AG08395 (cell line): ENCODE measurements at regions not wholly inside any gene's neighbourhood (a gene's known extent, or its start where the extent isn't known, plus 50 kb on each side); places are given as distances from the start of the nearest gene placed in this dataset.
A peak's percentile ranks its signal among the peaks of the same experiment; 100 is the strongest.

ENCODE experiments used
- DNase-seq: peaks from one replicate; pipeline ENCODE4 v3.0.0; 2012; ENCODE audit warnings: mixed read lengths, low spot score

DNA sequence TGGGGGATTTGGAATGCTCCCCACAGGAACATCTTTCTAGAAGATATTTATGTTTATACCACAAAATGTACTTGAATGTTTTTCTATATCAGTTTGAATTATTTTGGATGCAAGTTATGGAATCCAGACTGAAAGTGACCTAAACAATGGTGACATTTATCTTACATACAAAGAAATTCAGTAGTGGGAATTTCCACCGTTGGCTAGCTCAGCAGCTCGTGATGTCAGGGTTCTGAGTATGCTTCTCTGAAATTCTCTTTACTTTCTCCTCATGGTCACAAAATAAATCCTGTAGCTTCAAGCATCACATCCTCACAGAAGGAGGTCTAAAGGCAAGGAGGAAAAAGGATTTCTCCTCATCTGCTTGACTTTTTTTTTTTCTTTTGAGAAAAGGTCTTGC, 105.3 kb downstream of the AKAIN1 start:
- no peak for DNase-seq

DNA sequence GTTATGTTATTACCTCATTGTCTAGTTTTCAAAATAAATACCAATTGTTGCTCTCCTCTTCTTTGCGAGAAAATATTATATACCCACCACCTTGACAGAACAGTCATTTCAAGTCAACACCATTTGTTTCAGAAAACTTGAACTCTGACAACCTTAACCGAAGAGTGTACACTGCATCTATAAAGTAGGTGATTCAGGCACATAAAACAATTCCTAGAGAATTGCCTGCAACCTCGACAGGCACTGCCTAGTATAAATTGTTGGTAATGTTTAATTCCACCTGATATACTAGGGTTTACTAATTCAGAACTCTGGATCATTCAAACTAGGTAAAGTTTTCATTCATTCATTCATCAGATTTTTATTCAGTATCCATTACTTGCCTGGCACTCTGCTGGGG, 121.8 kb downstream of the AKAIN1 start:
- DNase-seq: no peak

DNA sequence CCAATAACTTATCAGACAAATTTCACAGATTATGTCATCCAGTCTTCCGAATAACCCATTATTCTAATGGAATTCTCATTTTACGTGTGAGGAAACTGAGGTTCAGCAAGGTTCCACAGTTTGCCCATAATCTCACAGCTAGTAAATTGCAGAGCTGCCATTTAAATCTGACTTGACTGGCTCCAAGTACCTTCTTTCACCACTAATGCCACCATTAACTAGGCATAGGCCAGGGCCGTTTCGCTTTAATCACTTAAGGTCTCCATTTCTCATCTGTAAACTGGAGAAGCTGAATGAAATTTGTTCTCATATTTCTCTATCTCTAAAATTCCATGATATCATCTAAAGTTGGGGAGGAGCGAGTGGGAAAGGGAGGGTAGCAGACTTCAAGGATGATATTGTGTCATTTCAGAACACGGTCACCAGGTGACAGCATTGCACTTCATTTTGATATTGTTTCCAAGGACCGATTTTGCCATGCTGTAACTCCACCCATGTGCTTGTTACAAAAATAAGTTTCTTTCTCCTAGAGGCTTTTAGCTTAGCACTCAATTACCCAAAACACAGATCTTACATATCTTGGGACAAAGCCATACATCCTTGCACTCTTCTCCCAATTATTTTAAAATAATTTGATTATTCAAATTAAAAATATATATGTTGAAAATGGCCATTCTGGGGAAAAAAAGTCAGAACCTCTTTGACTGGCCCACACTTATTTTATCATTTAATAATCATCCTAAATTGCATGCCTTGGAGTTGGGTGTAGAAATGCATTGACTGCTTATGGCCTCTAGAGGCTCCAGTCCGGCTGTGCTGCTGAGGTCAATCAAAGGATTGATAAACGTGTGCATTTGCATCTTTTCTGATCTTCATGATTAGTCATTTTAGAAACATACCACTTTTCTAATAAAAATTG, 123.8 kb downstream of the AKAIN1 start:
- peak; percentile 19 for DNase-seq

DNA sequence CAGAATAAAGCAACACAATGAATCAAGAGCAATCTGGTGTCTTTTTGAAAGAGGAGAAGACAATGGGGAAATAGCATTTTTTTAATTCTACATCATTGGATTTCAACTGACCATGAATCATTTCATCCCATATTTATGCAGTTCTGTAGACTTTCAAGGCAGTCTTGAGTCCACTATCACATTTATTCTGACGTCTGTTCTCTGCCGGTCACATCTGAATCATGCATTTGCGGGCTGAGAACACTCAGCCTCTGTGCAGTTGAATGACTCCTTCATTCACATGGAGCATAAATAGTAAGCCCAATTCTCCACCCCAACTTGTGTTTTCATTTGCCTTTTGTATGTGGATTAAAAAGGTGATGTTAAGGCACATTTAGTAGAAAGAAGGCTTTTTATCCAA, 128.2 kb downstream of the AKAIN1 start:
- DNase-seq: no peak

DNA sequence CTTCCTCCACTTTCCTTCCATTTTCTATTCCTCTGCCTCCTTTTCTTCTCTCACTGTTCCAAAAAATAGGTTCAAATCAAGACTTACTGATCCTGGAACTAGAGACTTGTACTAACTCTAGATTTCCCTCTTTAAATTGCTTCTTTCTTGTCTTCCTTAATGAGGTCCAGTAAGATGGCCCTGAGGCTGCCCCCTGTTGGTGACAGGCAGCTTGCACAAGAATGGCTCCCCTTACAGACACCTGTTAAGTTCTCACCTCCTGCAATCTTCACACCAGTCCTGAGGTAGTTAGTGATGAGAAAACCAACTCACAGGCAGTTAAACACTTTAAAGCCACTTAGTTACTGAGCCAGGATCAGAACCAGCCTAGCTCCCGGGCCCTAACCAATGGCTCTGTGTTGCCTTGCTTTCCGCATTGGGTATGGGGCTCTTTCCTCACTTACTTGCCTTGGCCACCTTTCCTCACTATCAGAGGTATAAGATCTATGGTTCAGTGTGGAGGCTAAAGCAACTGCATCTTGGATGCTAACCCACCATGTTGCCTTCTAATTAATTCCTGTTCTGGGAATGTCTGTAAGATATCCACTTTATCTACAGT, 130.6 kb downstream of the AKAIN1 start:
- DNase-seq: no peak

DNA sequence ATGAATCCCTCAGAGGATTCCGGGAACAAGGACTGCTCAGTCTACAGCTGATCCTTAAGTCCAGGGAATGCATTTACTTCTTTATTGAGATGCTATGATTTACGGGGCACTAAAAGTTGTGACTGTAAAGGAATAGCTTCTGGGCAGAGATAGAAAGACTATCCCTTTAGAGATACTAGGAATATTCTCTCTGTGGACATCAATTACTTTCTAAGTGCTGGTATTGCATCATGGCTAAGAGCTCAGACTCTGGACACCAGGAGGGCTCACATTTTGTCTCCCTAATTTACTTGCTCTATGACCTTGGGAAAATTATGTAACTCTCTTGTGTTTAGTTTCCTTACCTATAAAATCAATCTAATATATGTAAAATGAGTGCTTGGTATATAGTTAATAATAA, 131.4 kb downstream of the AKAIN1 start:
- DNase-seq: no peak

DNA sequence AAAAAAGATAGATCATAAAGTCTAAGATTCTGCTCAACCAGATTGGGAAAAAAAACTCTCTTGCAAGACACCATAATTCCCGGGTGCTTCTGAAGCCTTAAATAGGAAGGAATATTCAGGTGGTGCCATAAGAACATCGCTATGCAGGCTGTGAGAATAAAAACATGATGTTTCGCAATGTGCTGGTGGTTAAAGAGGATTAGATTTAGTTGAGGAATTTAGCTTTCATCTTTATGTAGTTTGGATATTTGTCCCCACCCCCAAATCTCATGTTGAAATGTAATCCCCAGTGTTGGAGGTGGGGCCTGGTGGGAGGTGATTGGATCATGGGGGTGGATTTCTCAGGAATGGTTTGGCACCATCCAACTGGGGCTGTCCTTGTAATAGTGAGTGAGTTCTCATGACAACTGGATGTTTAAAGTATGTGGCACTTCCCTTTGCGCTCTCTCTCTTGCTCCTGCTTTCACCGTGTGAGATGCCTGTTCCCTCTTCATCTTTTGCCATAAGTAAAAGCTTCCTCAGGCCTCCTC, 132.2 kb downstream of the AKAIN1 start:
- DNase-seq: no peak

DNA sequence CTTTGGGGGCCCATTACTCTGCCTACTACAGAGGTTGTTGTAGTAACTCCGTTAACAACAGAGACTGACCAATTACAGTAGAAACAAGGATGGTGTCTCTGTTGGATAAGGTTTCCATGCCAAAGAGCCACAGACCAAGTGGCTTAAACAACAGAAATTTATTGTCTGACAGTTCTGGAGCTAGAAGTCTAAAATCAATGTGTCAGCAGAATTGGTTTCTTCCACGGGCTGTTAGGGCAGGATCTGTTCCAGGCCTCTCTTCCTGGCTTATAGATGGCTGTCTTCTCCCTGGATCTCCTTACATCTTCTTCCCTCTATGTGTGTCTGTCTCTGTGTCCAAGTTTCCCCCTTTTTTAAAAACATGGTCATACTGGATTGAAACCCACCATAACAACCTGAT, 135.3 kb downstream of the AKAIN1 start:
- no peak for DNase-seq

DNA sequence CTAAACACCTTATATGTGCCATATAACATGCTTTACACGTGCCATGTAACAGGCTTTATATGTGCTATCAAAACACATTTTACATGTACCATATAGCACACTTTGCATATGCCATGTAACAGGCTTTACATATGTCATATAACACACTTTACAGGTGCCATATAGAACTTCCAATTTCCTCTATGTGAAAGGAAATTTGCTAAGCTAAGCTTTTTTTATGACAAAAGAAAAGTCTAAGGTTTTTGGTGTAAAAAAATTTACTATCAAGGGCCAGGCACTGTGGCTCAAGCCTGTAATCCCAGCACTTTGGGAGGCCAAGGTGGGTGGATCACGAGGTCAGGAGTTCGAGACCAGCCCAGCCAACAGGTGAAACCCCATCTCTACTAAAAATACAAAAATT, 136.5 kb downstream of the AKAIN1 start:
- DNase-seq: no peak

DNA sequence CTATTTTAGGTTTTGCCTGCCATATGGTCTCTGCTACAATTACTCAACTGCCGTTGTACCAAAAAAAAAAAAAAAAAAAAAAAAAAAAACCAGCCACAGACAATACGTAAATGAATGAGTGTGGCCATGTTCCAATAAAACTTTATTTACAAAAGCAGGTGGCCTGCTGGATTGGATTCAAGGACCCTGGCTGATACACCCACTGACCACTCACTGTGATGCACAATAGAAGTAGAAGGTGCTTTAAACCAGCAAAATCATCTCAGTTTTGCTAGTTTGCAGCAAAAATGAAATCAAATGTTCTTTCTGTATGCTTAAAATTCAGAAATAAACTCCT, 137.4 kb downstream of the AKAIN1 start:
- DNase-seq: no peak

DNA sequence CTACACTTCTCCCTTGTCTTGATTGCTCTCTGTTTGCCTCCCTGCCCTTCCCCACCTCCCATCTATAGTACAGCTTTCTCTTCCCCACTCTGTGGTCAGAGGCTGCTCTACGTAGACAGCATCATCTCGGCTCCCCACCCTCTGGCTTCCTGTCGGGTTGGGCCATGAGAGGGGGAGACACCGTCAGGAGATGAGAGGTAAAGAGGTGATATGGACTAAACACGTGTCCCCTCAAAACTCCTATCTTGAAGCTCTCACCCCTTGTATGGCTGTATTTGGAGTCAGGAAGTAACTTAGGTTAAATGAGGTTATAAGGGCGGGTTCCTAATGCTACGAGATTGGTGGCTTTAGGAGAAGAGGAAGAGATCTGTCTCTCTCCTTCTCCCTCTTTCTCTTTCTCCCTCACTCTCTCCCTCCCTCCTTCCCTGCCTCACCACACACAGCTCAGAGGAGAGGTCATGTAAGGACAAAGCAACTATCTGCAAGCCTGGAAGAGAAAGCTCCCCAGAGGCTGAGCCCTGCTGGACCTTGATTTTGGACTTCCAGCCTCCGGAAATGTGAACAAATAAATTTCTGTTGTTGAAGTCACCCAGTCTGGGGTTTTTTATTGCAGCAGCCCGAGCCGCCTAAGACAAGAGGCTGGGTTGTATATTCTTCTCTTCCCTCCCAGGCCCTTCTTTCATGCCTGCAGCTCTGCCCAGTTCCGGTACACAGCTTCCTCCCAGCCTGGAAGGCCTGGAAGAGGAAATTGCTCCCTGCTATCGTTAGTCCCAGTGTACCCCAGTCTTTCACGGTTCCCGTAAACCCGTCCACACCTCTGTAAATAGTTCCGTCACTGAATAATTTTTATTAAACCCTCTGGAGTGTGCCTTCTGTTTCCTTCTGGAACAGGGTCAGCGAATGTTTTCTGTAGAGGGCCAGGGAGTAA, 138.0 kb downstream of the AKAIN1 start:
- no peak for DNase-seq

DNA sequence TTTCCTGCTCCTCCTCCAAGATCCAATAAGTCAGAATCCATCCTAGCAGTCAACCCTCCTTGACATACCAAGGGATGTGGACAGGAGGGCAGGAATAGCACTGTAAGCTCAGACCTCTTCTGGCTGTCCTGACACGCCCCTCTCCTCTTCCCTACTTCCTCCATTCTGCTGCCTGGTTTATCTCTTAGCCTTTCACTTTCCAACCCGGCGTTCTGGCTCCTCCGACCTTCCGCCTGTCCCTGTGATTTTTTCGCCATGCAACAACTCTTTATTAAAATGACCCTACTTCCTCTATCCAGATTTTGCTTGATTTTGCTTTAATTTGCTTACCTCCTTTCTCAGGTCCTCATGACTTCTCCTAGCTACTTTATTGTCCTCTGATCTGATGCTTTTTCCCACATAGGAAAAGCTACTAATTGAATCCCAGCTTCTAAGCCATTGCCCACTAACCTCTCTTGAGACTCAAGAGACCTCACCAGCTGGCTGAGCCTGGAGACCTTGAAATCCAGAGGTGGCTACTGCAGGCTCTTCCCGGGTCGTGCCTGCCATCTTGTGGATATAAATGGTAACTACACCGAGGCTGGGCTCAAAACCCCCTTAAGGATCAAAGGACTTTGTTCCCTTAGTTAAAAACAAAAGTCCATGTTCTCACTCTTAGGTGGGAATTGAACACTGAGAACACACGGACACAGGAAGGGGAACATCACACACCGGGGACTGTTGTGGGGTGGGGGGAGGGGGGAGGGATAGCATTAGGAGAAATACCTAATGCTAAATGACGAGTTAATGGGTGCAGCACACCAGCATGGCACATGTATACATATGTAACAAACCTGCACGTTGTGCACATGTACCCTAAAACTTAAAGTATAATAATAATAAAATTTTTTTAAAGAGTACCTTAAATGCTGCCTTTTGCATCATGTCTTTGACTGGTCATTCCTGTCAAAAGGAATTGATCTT, 139.4 kb downstream of the AKAIN1 start:
- DNase-seq: peak; percentile 71

DNA sequence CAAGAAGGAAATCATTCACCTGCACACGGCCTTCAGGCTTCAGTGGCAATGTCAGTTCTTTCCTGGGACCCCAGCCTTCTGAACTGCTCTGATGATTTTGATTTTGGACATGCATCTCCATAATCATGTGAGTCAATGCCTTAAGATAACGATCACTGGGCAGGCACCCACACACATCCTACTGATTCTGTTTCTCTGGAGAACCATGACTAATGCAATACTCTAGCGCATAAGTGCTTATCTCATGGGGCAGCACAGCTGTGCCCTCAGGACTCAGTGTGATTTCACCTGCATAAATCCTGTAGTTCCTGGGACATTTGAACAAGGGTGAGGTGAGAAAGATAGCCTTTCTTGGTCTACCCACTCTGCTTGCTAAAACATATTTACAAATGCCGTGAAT, 144.6 kb downstream of the AKAIN1 start:
- DNase-seq: no peak

DNA sequence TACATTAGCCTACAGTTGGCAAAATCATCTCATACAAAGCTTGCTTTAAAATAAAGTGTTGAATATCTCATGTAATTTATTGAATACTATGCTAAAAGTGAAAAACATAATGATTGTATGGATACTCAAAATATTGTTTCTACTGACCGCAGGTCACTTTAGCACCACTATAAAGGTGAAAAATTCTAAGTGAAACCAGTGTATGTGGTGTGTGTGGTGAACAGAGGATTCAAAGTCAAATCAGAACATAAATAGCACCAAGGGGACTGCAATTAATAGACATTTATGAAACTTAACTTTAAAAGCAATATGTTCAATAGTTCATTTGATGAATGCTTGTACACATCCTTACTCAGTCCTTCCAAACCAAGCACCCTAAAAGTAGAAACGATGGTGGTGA, 145.8 kb downstream of the AKAIN1 start:
- no peak for DNase-seq

DNA sequence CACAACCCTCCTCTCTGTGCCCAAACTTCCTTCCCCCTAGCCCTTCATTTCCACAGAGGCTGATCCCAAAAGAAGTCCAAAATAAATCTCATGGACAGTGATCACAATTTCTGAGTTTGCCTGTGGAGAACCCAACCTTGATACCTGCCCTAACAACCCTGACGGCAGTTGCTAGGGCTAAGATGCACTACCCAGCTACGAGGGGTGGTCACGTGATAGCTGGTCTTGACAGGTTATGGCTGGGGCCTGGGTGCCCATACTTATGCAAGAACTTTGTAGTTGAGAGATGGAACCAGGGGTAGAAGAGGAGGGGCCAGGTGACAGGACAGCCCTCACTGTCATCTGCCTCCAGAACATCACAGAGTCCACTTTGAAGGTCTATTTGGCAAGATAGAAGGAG, 147.9 kb downstream of the AKAIN1 start:
- DNase-seq: no peak

DNA sequence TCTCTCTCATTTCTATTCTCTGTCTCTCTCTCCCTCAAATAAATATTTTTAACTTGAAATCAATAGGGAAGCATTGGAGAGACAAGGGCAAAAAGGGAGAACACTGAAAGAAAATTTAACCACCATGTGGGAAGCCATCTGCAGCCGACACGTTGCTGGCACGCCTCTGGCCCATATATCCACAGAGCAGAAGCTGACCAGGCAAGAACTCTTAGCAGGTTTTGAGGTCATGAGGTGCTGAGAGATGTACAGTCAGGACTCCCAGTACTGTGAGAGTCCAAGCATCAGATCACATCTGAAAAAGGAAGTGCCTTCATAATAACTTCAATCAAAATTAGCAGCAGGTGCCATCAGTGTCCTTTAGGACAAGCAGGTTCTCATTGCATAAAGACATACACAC, 156.6 kb downstream of the AKAIN1 start:
- DNase-seq: no peak

DNA sequence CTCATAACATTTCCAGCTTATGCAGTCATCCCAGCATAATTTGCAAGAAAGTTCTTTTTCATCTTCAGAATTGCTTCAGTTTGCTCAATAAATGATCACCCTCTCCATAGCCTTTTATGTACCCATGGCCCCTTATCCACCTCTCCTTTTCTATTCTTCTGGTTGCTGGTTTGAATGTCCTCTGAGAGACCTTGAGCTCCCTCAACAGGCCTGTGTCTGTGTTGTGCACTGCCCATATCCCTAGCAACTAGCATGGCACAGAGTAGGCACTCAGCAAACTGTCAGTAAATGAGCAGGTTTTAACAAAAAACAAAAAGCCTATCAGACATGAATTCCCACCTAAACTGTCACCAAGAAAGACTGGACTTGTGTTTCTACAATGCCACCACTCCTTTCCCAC, 160.5 kb downstream of the AKAIN1 start:
- DNase-seq: no peak

DNA sequence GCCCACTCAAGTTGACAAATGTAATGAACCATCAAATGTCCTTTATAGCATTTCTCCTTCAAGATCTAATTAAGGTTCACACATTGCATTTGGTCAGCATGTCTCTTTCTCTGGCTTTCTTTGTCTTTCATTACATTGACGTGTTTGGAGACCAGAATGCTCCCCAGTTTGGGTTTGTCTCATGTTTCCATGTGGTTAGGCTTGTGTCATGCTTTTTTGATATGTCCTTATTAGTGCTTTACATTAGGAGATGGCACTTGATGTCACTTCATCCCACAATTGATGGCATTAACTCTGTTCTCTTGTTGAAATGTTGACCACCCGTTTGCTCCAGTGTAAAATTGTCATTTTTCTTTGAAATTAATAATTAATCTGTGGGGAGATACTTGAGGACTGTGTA, 165.8 kb downstream of the AKAIN1 start:
- no peak for DNase-seq

DNA sequence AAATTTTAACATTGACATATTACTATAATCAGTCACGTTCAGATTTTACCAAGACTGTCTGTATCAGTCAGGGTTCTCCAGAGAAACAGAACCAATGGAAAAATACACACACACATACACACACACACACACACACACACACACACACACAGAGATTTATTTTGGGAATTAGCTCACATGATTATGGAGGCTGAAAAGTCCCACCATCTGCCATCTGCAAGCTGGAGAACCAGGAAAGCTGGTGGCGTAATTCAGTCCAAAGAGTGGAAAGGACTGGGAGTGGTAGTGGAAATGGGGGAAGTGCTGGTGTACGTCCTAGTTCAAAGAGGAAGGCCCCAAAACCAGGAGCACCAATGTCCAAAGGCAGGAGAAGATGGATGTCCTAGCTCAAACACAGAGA, 166.4 kb downstream of the AKAIN1 start:
- DNase-seq: no peak

DNA sequence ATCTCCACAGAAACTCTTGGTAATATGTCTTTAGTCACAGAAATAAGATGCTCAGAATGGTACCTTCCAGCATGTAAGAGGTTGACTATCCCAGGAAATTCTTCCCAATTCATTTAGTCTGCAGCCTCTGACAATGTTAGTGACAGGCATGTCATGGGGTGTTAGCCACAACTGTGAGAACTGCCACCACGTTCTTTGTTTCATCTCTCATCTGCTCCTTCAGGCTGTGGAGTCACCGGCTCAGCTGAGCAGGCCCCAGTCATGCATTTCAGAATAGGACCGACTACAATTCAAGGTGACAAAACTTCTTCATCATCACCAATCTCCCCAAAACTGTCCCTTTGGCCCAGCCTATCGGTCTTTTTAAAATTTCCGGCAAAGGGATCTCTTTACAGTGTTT, 167.5 kb downstream of the AKAIN1 start:
- no peak for DNase-seq

DNA sequence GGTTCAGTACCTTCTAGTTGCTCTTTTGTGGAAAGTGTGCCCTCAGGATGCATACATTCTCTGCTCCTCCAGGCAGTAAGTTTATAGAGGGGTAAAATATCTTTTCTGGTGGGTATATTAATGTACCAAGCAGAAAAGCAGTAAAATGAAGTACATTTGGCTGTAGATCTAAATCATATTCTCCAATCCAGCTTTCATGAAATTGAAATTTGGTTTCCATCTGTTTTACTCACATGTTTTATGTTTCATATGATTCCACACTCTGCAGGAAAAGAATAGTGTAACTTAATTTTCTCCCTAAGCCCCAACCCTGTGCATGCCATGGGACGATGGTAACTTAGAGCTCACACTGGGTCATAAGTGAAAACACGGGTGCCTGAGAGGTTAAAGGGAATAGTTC, 172.3 kb downstream of the AKAIN1 start:
- no peak for DNase-seq
